ENCODE measurements at regions not wholly inside any gene's neighbourhood (a gene's known extent, or its start where the extent isn't known, plus 50 kb on each side); places are given as distances from the start of the nearest gene placed in this dataset.

DNA sequence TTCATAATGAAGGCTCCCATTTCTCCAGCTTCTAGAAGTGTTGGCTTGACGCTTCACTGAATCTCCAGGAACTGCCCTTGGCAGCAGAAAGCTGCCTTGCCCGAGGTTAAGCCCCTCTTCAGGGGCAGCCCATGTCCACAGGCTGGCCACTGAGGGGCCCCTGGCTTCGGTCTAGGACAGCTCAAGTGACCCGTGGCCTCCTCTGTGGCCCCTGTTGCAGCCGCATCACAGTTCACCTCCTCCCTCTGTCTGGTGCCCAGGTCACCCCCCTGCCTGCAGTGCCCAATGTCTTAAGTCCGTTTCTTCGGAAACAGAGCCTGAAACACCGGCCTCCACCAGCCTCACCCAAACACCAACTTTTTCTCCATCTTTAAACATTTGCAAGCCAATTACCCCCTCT is 279.2 kb upstream of the MKI67 start:
- H3K4me3 Mint-ChIP-seq = no peak overlapping the region
- ATAC-seq (replicated peaks) = no peak
- H3K27ac Mint-ChIP-seq = no peak overlapping the region
- peaks cover 3% of the 10 kb centered on the region for H3K27me3 Mint-ChIP-seq
- H3K36me3 Mint-ChIP-seq (ENCODE audit: low read depth) = no peaks in the 10 kb centered on the region
- peaks cover 6% of the 10 kb centered on the region for H3K9me3 Mint-ChIP-seq
- no peaks in the 10 kb centered on the region for H3K4me1 Mint-ChIP-seq

DNA sequence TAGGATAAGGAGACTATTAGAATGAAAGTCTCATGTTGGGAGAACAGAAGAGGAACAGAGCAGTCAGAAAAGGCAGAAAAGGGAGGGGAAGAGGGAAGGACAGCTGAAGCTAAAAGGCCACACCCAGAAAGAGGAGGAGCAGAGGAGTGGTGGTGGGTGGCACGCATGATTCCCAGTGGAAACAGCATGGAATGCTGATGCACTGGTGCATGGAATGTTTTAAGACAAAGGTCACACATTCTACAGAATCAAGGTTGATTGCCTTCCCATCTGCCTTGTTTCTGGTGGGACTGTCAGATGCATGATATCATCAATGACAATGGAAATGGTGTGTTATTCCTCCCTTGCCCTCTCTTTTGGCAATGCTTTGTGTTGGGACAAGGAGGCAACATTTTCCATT is 285.4 kb upstream of the MKI67 start:
- H3K27me3 Mint-ChIP-seq = peaks cover 6% of the 10 kb centered on the region
- no peaks in the 10 kb centered on the region for H3K4me1 Mint-ChIP-seq
- H3K27ac Mint-ChIP-seq = no peak overlapping the region
- no peak for ATAC-seq (replicated peaks)
- H3K9me3 Mint-ChIP-seq = peaks cover 4% of the 10 kb centered on the region
- no peaks in the 10 kb centered on the region for H3K36me3 Mint-ChIP-seq (ENCODE audit: low read depth)
- H3K4me3 Mint-ChIP-seq = no peak overlapping the region

DNA sequence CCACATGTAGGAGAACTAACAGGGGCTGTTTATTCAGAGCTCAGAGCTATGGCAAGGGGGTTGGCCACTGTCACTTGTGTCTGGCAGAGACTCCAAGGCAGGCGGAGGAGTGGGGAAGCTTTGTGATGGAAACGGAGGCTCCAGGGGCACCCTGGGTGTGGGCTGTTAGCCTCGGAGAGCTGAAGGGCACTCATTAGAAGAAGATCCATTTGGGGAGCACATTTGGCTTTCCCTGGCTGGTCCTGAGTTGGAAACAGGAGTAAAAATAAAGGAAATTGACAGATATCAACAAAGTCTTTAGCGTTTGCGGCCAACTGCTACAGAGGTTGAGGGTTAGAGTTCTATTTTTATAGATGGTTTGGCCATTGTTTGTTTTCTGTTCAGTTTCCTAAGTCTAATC is 288.3 kb upstream of the MKI67 start:
- peaks cover 4% of the 10 kb centered on the region for H3K9me3 Mint-ChIP-seq
- no peaks in the 10 kb centered on the region for H3K4me1 Mint-ChIP-seq
- no peaks in the 10 kb centered on the region for H3K36me3 Mint-ChIP-seq (ENCODE audit: low read depth)
- H3K4me3 Mint-ChIP-seq = no peak overlapping the region
- H3K27ac Mint-ChIP-seq = no peak overlapping the region
- no peak for ATAC-seq (replicated peaks)
- peaks cover 15% of the 10 kb centered on the region for H3K27me3 Mint-ChIP-seq

DNA sequence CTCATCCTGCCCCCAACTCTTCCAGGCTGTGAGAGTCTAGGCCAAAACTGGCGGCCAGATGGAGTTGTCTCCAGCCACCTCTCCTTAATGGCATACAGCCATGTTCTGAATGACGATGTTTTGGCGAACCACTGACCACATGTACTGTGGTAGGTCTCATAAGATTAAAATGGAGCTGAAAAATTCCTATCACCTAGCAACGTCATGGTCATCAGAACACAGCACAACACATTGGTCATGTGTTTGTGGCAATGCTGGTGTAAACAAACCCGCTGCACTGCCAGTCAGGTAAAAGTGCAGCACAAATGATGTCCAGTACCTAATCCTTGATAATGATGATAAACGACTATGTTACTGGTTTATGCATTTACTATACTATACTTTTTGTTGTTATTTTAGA is 290.0 kb upstream of the MKI67 start:
- Mint-ChIP-seq H3K36me3 (ENCODE audit: low read depth) (no peaks in the 10 kb centered on the region), H3K27me3 (peaks cover 19% of the 10 kb centered on the region), H3K9me3 (peaks cover 4% of the 10 kb centered on the region), H3K27ac (no peak overlapping the region), H3K4me3 (no peak overlapping the region), H3K4me1 (no peaks in the 10 kb centered on the region)
- no peak for ATAC-seq (replicated peaks)

DNA sequence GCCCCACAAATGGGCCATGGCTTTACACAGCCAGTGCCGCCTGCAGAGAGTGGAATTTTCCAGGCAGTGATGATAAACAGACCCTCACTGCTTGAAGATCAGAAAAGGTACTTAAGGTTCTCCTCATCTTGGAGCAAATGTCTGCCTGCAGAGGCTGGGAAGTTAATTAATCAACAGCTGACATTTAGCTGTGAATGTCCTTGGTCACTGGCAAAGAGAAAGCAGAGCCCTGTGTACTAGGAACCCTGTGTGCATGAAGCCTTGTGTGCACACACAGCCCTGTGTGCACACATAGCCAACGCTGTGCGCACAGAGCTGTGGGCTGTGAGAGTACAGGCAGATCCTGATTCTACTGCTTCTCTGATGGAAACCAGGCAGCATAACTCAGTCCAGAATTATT is 291.6 kb upstream of the MKI67 start:
- H3K4me1 Mint-ChIP-seq = no peaks in the 10 kb centered on the region
- no peaks in the 10 kb centered on the region for H3K36me3 Mint-ChIP-seq (ENCODE audit: low read depth)
- H3K27me3 Mint-ChIP-seq = peaks cover 19% of the 10 kb centered on the region
- H3K27ac Mint-ChIP-seq = no peak overlapping the region
- no peak overlapping the region for H3K4me3 Mint-ChIP-seq
- no peak for ATAC-seq (replicated peaks)
- peaks cover 4% of the 10 kb centered on the region for H3K9me3 Mint-ChIP-seq

DNA sequence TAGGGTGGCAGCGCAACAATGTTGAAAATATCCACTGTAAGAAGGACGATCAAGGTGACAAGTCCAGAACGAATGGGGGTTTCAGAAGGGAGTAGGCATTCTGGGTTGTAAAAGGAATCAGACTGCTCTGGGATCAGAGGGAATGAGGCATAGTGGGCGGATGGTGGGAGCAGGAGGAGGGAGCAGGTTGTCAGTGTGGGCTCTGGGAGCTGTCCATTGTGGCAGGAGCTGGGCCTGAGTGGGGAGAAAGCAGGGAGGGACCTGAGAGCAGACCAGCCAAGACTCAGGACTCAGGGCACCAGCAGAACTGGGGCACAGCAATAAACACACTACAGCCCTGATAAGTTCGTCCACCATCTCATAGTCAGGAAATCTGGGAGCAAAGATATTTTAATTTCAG is 292.6 kb upstream of the MKI67 start:
- ATAC-seq (replicated peaks) = no peak
- Mint-ChIP-seq H3K36me3 (ENCODE audit: low read depth) (no peaks in the 10 kb centered on the region), H3K4me1 (no peaks in the 10 kb centered on the region), H3K27me3 (peaks cover 13% of the 10 kb centered on the region), H3K27ac (no peak overlapping the region), H3K4me3 (no peak overlapping the region), H3K9me3 (no peaks in the 10 kb centered on the region)

DNA sequence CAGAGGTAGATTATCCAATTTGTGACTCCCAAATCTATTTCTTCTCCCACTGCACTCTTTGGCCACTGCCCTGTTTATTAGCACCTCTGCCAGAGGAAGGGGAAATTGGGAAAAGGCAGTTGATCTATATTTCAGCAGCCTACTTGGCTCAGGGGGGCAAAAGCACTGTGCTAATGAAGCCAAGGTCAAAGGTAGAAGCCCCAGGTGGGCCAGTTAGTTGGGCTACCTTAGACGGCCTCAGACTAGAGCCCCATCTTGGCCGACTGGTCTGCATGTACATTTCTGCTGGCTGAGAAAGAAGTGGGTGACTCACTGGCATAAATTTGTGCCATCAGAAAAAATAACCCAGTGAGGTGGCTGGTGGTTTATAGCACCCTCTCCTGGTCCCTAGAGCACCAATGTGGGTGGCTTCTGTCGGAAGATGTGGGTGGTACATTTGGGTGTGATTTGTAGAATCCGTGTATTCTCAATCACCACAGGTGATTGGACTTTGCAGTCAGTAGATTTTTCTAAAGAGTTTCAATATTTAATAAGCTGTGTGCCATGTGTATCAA is 293.3 kb upstream of the MKI67 start:
- Mint-ChIP-seq H3K4me1 (no peaks in the 10 kb centered on the region), H3K4me3 (no peak overlapping the region), H3K27me3 (peaks cover 13% of the 10 kb centered on the region), H3K27ac (no peak overlapping the region), H3K9me3 (no peaks in the 10 kb centered on the region), H3K36me3 (ENCODE audit: low read depth) (no peaks in the 10 kb centered on the region)
- ATAC-seq (replicated peaks) = no peak

DNA sequence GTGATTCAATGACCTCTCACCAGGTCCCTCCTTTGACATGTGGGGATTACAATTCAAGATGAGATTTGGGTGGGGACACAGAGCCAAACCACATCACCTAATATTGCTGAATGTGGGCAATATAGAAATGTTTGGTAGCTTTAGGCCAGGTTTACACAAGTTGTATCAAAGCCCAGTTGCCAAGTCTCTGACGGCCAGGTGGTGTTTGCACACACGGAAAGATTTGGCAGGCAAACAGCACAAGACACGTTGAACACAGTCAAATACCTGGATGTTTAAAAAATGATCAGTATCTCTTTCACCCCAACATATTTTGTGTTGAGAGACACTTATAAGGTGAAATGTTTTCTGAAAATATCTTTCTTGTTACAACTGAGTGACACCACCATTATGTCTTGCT is 294.4 kb upstream of the MKI67 start:
- ATAC-seq (replicated peaks) = no peak
- Mint-ChIP-seq H3K27me3 (peaks cover 16% of the 10 kb centered on the region), H3K27ac (no peak overlapping the region), H3K4me1 (no peaks in the 10 kb centered on the region), H3K4me3 (no peak overlapping the region), H3K36me3 (ENCODE audit: low read depth) (no peaks in the 10 kb centered on the region), H3K9me3 (no peaks in the 10 kb centered on the region)

DNA sequence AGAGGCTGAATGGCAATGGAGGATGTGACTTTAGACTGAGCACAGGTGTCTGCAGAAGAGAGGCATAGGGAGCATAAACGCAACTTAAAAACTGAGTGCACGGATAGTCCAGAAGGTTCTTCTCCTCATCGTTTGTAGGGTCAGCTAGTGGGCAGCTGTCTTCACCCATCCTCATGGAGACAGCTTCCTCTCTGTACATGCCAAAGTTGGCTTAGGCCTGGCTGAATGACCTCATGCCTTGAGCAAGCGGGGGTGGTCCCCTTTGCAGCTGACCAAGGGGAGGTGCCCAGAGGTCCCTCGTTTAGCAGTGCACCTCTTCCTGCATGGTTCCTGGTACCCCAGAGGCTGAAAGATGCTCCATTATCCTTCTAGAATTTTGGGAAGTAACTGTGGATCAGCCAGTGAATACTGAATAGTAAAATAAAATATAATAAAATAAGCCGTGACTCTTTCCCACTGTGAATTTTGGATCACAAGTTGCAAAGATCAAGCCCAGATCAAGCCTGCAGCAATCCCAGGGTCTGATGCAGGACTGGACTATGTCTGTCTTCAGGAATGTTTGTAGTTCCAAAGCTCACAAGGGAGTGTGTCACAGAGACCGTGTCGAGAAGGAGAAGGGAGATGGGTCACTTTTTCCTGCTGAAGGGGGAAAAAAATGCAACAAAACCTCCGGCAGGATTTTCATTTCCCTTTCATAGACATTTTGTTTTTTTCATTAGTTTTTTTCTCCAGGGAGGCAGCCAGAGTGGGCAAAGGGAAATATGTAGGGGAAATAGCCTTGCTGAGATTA is 295.3 kb upstream of the MKI67 start:
- Mint-ChIP-seq H3K4me1 (no peaks in the 10 kb centered on the region), H3K9me3 (no peaks in the 10 kb centered on the region), H3K27me3 (peaks cover 16% of the 10 kb centered on the region), H3K4me3 (no peak overlapping the region), H3K27ac (no peak overlapping the region), H3K36me3 (ENCODE audit: low read depth) (no peaks in the 10 kb centered on the region)
- ATAC-seq (replicated peaks) = no peak

DNA sequence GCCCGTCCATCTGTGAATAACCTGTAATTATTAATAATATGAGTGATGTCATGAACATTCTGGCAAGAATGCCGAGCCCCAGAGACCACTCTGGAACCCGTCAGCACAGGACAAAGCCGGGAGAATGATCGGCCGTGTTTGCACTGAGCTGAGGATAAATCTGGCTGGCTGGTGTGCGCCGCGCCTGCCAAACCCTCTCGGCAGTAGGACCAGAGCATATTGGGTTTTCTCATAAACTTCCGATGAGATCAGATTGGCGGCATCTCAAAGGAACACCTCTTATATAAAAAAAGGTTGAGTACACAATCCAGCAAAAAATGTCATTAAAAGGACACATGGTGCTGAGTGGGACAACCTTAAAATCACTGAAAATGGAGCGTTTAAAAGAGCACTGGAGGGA is 296.0 kb upstream of the MKI67 start:
- H3K4me3 Mint-ChIP-seq = no peak overlapping the region
- no peak overlapping the region for H3K27ac Mint-ChIP-seq
- H3K36me3 Mint-ChIP-seq (ENCODE audit: low read depth) = no peaks in the 10 kb centered on the region
- H3K9me3 Mint-ChIP-seq = peaks cover 2% of the 10 kb centered on the region
- peaks cover 18% of the 10 kb centered on the region for H3K27me3 Mint-ChIP-seq
- ATAC-seq (replicated peaks) = no peak
- no peaks in the 10 kb centered on the region for H3K4me1 Mint-ChIP-seq

DNA sequence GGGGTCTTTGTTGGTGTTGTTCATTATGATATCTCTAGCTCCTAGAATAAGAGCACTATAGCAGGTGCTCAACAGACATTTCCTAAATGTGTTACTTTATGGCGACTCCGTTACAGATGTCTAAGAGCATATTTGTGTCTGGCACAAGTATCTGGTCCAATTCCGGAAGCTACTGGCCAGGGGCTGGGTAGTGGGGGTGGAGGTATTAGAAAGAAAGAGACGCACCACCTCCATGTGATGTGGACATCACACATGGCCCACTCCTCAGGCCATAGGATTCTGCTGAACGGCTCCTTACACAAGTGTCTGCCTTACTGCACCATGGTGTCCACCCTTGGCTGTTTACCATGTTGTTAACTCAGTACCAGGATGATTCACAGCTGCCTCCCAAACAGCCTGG is 296.8 kb upstream of the MKI67 start:
- Mint-ChIP-seq H3K36me3 (ENCODE audit: low read depth) (no peaks in the 10 kb centered on the region), H3K27me3 (peaks cover 21% of the 10 kb centered on the region), H3K4me3 (no peak overlapping the region), H3K27ac (no peak overlapping the region), H3K9me3 (peaks cover 5% of the 10 kb centered on the region), H3K4me1 (no peaks in the 10 kb centered on the region)
- no peak for ATAC-seq (replicated peaks)

DNA sequence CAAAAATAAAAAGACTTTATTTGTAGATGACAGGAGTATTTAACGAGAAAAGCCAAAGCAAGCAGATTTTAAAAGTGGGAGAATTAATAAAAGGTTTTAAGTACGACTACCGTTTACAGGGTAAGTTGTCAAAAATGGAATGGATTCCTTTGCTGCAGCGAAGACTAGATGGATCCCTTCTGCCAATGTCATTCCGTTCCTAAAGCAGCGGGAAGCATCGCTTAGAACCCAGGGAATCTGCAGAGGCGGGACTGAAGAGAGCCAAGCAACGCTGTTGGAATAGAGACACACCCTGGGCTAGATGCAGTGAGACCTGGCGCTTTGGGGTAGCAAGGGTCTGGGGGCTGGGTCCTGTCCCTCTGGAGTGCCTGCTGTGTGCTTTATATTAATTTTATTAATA is 303.1 kb upstream of the MKI67 start:
- H3K36me3 Mint-ChIP-seq (ENCODE audit: low read depth) = no peaks in the 10 kb centered on the region
- peaks cover 5% of the 10 kb centered on the region for H3K9me3 Mint-ChIP-seq
- peaks cover 12% of the 10 kb centered on the region for H3K27me3 Mint-ChIP-seq
- H3K4me1 Mint-ChIP-seq = no peaks in the 10 kb centered on the region
- ATAC-seq (replicated peaks) = no peak
- no peak overlapping the region for H3K4me3 Mint-ChIP-seq
- H3K27ac Mint-ChIP-seq = no peak overlapping the region

DNA sequence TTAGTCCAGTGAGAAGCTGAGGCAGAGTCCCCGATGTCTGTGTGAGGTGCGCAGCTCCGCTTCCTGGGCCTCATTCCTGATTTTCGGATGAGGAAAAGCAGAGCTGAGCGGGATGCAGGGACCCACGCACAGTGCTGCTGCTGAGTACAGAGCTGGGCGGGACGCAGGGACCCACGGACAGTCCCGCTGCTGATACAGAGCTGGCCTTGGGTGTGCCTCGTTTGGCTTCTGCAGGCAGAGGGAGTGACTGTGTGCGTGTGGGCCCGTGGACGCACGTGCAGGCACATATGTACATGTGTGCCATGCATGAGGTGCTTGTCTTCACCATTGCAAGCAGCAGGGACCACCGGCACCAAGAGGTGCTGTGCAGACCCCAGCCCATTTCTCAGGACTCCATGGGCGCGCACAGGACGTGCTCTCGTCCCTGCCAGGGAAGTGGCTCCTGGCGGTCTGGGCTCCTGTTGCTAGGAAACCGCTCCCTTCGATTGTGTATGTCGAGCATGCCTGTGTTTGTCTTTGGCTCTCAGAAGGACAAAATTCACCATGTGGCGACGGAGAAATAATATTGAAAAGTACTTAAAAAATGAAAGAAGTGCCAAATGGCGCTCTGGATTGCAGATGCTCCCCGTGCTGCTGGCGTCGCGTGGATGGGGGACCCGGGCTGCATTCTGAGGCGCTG is 303.8 kb upstream of the MKI67 start:
- no peaks in the 10 kb centered on the region for H3K36me3 Mint-ChIP-seq (ENCODE audit: low read depth)
- no peak overlapping the region for H3K4me3 Mint-ChIP-seq
- ATAC-seq (replicated peaks) = no peak
- H3K27me3 Mint-ChIP-seq = peaks cover 12% of the 10 kb centered on the region
- no peaks in the 10 kb centered on the region for H3K4me1 Mint-ChIP-seq
- no peak overlapping the region for H3K27ac Mint-ChIP-seq
- H3K9me3 Mint-ChIP-seq = peaks cover 5% of the 10 kb centered on the region

DNA sequence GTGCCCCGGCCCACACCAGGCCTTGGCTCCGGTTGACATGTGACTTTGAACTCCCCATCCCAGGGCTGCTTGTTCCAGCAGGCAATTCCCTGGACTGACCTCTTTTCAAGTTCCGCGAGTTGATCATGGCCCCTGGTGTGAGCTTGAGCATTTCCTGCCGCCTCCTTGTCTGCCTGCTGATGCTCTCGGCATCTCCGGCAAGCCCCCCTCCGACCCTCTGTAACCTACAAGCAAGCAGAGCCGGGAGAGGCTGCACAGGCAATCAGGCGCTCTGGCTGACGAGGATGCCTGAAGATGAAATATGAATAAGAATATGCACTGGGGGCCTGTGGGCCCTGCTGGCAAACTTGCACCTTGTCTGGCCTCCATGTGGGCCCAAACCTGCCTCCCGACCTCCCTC is 304.9 kb upstream of the MKI67 start:
- H3K27ac Mint-ChIP-seq = no peak overlapping the region
- ATAC-seq (replicated peaks) = no peak
- H3K4me3 Mint-ChIP-seq = no peak overlapping the region
- peaks cover 5% of the 10 kb centered on the region for H3K9me3 Mint-ChIP-seq
- H3K4me1 Mint-ChIP-seq = no peaks in the 10 kb centered on the region
- H3K36me3 Mint-ChIP-seq (ENCODE audit: low read depth) = no peaks in the 10 kb centered on the region
- H3K27me3 Mint-ChIP-seq = peaks cover 10% of the 10 kb centered on the region

DNA sequence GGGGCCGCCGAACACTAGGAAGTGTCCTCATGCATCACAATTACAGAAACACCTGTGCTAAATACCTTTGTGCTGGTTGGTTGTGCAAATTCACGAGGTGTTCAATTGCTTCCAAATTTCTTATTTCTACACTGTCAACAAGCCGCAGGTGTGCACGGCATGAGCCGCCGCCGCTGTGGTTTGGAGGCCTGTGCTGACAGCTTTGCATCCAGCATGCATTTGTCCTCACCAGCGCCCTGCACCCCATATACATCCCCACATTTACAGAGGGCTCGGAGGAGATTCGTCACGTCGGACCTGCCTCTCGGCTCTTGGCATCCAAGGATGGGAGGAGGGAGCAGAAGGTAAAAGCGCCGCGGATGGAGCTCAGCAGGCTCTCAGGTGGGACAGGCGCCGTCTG is 305.3 kb upstream of the MKI67 start:
- Mint-ChIP-seq H3K9me3 (peaks cover 5% of the 10 kb centered on the region), H3K27ac (no peak overlapping the region), H3K27me3 (peaks cover 10% of the 10 kb centered on the region), H3K4me1 (no peaks in the 10 kb centered on the region), H3K36me3 (ENCODE audit: low read depth) (no peaks in the 10 kb centered on the region), H3K4me3 (no peak overlapping the region)
- ATAC-seq (replicated peaks) = no peak
